H1 (cell line): ENCODE measurements at regions not wholly inside any gene's neighbourhood (a gene's known extent, or its start where the extent isn't known, plus 50 kb on each side); places are given as distances from the start of the nearest gene placed in this dataset.

Experiments
- CTCF ChIA-PET: fragments of 300-600 bp; sonication (Branson Sonifier 250); formaldehyde crosslinking; loops from one replicate; lab custom pipeline; 2021; ENCODE audit not compliant: partially characterized antibody; lab: Charles Lee
- POLR2A ChIA-PET: fragments of 300-600 bp; sonication (Branson Sonifier 250); formaldehyde crosslinking; loops from one replicate; lab custom pipeline; 2021; ENCODE audit warnings: inconsistent platforms; ENCODE audit not compliant: partially characterized antibody; lab: Charles Lee
- DNase-seq, 2 experiments: peaks; one replicate each; pipeline versions ENCODE4 v3.0.0 to v3.0.0-alpha.2; 2010 to 2022; ENCODE audit warnings: low spot score in 2 of 2, low read depth in 1 of 2, mixed read lengths in 1 of 2
- FAIRE-seq: peaks from 2 replicates; lab custom pipeline; 2011; peaks lifted over from hg19 to GRCh38; lab: Jason Lieb, UNC
- H2AFZ ChIP-seq: 2 replicates; pipeline ENCODE4 v1.8.1; 2012; ENCODE audit warnings: low read length, inconsistent platforms
- H2AK5ac ChIP-seq: 2 replicates; pipeline ENCODE4 v1.6.1; 2013; ENCODE audit warnings: low read depth, low read length
- H2BK120ac ChIP-seq: replicated peaks from 2 replicates; pipeline ENCODE3; 2013; ENCODE audit warnings: low read depth, low read length, inconsistent platforms
- H2BK12ac ChIP-seq: 2 replicates; pipeline ENCODE4 v1.6.1; 2013; ENCODE audit warnings: low read depth, low read length
- H2BK15ac ChIP-seq: 2 replicates; pipeline ENCODE4 v1.6.1; 2013; ENCODE audit warnings: low read length
- H2BK20ac ChIP-seq: 2 replicates; pipeline ENCODE4 v1.6.1; 2013; ENCODE audit warnings: low read length
- H2BK5ac ChIP-seq: 2 replicates; pipeline ENCODE4 v1.6.1; 2013; ENCODE audit warnings: low read depth, low read length
- H3K14ac ChIP-seq: 2 replicates; pipeline ENCODE4 v1.6.1; 2013; ENCODE audit warnings: inconsistent platforms; ENCODE audit not compliant: insufficient read length
- H3K18ac ChIP-seq: 2 replicates; pipeline ENCODE4 v1.6.1; 2013; ENCODE audit warnings: low read length; ENCODE audit errors: extremely low read depth
- H3K23ac ChIP-seq: 2 replicates; pipeline ENCODE4 v1.6.1; 2013; ENCODE audit warnings: inconsistent platforms; ENCODE audit not compliant: insufficient read length
- H3K23me2 ChIP-seq: 2 replicates; pipeline ENCODE4 v1.6.1; 2013; ENCODE audit warnings: low read depth, low read length
- H3K27ac ChIP-seq: 2 replicates; pipeline ENCODE4 v1.6.1; 2011; ENCODE audit warnings: low read depth, low read length, inconsistent platforms
- H3K27me3 ChIP-seq, 4 experiments: replicated peaks in 1 of 4; 1 replicate in 1 of 4; 2 replicates in 3 of 4; pipeline versions ENCODE4 v1.6.1 to v1.8.1; 2011 to 2013; ENCODE audit warnings: low read length in 3 of 4, mild to moderate bottlenecking in 3 of 4, inconsistent platforms in 2 of 4, mixed read lengths in 2 of 4, moderate library complexity in 1 of 4; ENCODE audit not compliant: control insufficient read depth in 3 of 4, insufficient read depth in 3 of 4; ENCODE audit errors: extremely low read depth in 1 of 4
- H3K36me3 ChIP-seq, 4 experiments: 2 replicates each; pipeline versions ENCODE4 v1.6.1 to v1.8.1; 2011 to 2013; ENCODE audit warnings: mild to moderate bottlenecking in 4 of 4, low read length in 3 of 4, moderate library complexity in 2 of 4, control low read depth in 1 of 4, inconsistent platforms in 1 of 4; ENCODE audit not compliant: insufficient read depth in 4 of 4, control insufficient read depth in 2 of 4
- H3K4ac ChIP-seq: replicated peaks from 2 replicates; pipeline ENCODE3; 2013; ENCODE audit warnings: low read length, low read depth, mixed read lengths, inconsistent platforms; ENCODE audit not compliant: insufficient read length
- H3K4me1 ChIP-seq, 4 experiments: replicated peaks in 1 of 4; 1 replicate in 1 of 4; 2 replicates in 3 of 4; pipeline versions ENCODE4 v1.6.1 to v1.8.1; 2011 to 2013; ENCODE audit warnings: low read length in 3 of 4, inconsistent platforms in 2 of 4, mixed read lengths in 1 of 4; ENCODE audit not compliant: insufficient read depth in 4 of 4, control insufficient read depth in 3 of 4
- H3K4me2 ChIP-seq, 2 experiments: 2 replicates each; pipeline versions ENCODE4 v1.6.1 to v1.8.1; 2011 to 2013; ENCODE audit warnings: low read depth in 2 of 2, low read length in 2 of 2, control low read depth in 1 of 2, inconsistent platforms in 1 of 2, mild to moderate bottlenecking in 1 of 2; ENCODE audit not compliant: insufficient read depth in 1 of 2
- H3K4me3 ChIP-seq, 4 experiments: fragments of 200-600, 300-600 bp in 1 of 4; sonication (generic), shearing (Covaris generic), sonication (Bioruptor Twin) in 1 of 4; 2 replicates each; pipeline versions ENCODE4 v1.5.1 to v1.8.1; 2011 to 2016; ENCODE audit warnings: low read length in 4 of 4, low read depth in 3 of 4, control low read depth in 2 of 4, inconsistent platforms in 2 of 4, mild to moderate bottlenecking in 2 of 4, mixed read lengths in 1 of 4, moderate library complexity in 1 of 4; ENCODE audit not compliant: insufficient read depth in 2 of 4; ENCODE audit errors: extremely low read depth in 1 of 4
- H3K56ac ChIP-seq: replicated peaks from 2 replicates; pipeline ENCODE3; 2013; ENCODE audit warnings: low read depth, mild to moderate bottlenecking, mixed read lengths, low read length, inconsistent platforms; ENCODE audit not compliant: insufficient read length
- H3K79me1 ChIP-seq: 2 replicates; pipeline ENCODE4 v1.6.1; 2013; ENCODE audit warnings: low read depth, low read length, control low read depth
- H3K79me2 ChIP-seq, 2 experiments: 2 replicates each; pipeline versions ENCODE4 v1.6.1 to v1.8.1; 2012 to 2013; ENCODE audit warnings: low read length in 2 of 2, mild to moderate bottlenecking in 2 of 2, inconsistent platforms in 1 of 2; ENCODE audit not compliant: insufficient read depth in 2 of 2, control insufficient read depth in 1 of 2
- H3K9ac ChIP-seq, 4 experiments: replicated peaks in 1 of 4; 1 replicate in 1 of 4; 2 replicates in 3 of 4; pipeline versions ENCODE4 v1.6.1 to v1.8.1; 2011 to 2013; ENCODE audit warnings: low read depth in 3 of 4, low read length in 3 of 4, control low read depth in 2 of 4, mild to moderate bottlenecking in 2 of 4, moderate library complexity in 2 of 4, inconsistent platforms in 1 of 4; ENCODE audit errors: extremely low read depth in 1 of 4
- H3K9me3 ChIP-seq, 2 experiments: 2 replicates each; pipeline versions ENCODE4 v1.6.1 to v1.8.1; 2012 to 2013; ENCODE audit warnings: mild to moderate bottlenecking in 2 of 2, moderate library complexity in 2 of 2, control low read depth in 1 of 2, inconsistent platforms in 1 of 2, low read depth in 1 of 2, low read length in 1 of 2, mixed read lengths in 1 of 2; ENCODE audit not compliant: insufficient read depth in 2 of 2
- H4K20me1 ChIP-seq, 2 experiments: replicated peaks in 1 of 2; 2 replicates each; pipeline versions ENCODE3 to v1.8.1; 2011 to 2013; ENCODE audit warnings: inconsistent platforms in 2 of 2, low read length in 2 of 2, mild to moderate bottlenecking in 1 of 2; ENCODE audit not compliant: insufficient read depth in 2 of 2, control insufficient read depth in 1 of 2
- H4K5ac ChIP-seq: 2 replicates; pipeline ENCODE4 v1.6.1; 2013; ENCODE audit warnings: low read length, low read depth, mixed read lengths, inconsistent platforms; ENCODE audit not compliant: insufficient read length
- H4K8ac ChIP-seq: 2 replicates; pipeline ENCODE4 v1.8.0; 2013; ENCODE audit warnings: mild to moderate bottlenecking, moderate library complexity, low read length, inconsistent platforms; ENCODE audit not compliant: insufficient read depth; ENCODE audit errors: extremely low read depth
- H4K91ac ChIP-seq: replicated peaks from 2 replicates; pipeline ENCODE3; 2013; ENCODE audit warnings: low read length, mixed read lengths, inconsistent platforms; ENCODE audit not compliant: insufficient read length
- GABPA ChIP-seq: IDR thresholded peaks from 2 replicates; pipeline ENCODE4 v1.6.1; 2011; ENCODE audit warnings: mild to moderate bottlenecking, low read length, moderate library complexity, borderline replicate concordance; ENCODE audit not compliant: insufficient read depth
- KDM1A ChIP-seq: fragments of 200-600, 300-600 bp; sonication (generic); IDR thresholded peaks from 2 replicates; pipeline ENCODE4 v1.7.1; 2016; ENCODE audit warnings: mild to moderate bottlenecking, low read length, borderline replicate concordance
- RBBP5 ChIP-seq: IDR thresholded peaks from 2 replicates; pipeline ENCODE4 v1.7.1; 2012; ENCODE audit warnings: low read depth, mild to moderate bottlenecking, inconsistent platforms, low read length, moderate library complexity, borderline replicate concordance
- RXRA ChIP-seq: IDR thresholded peaks from 2 replicates; pipeline ENCODE4 v1.6.1; 2011; ENCODE audit warnings: low read depth, mild to moderate bottlenecking, low read length, moderate library complexity; ENCODE audit not compliant: insufficient read depth
- SIN3A ChIP-seq, 2 experiments: IDR thresholded peaks in 1 of 2; conservative IDR thresholded peaks in 1 of 2; 2 replicates each; pipeline ENCODE4 v1.6.1; 2011 to 2012; ENCODE audit warnings: low read length in 2 of 2, improper control_type of control experiment in 1 of 2, low read depth in 1 of 2, mild to moderate bottlenecking in 1 of 2
- SIX5 ChIP-seq: IDR thresholded peaks from 2 replicates; pipeline ENCODE4 v1.6.1; 2011; ENCODE audit warnings: mild to moderate bottlenecking, low read depth, low read length
- SUZ12 ChIP-seq: fragments of 200-600 bp; sonication (generic); IDR thresholded peaks from 2 replicates; pipeline ENCODE4 v1.6.1; 2012; ENCODE audit warnings: mild to moderate bottlenecking, inconsistent platforms, low read length, moderate library complexity, mixed read lengths
- ZNF274 ChIP-seq: IDR thresholded peaks from 2 replicates; pipeline ENCODE4 v1.7.0; 2012; ENCODE audit warnings: low read length, borderline replicate concordance; ENCODE audit errors: extremely low read depth
- WGBS, 2 experiments: shearing (Covaris generic) in 1 of 2; methylation state at CpG; one replicate each; pipeline versions ENCODE4 v1.1.6 to v1.1.7; 2013 to 2015; ENCODE audit warnings: low lambda C conversion rate in 2 of 2, mixed read lengths in 2 of 2, inconsistent platforms in 1 of 2, low coverage in 1 of 2, missing lambda C conversion rate in 1 of 2; ENCODE audit not compliant: insufficient replicate concordance in 2 of 2, insufficient coverage in 1 of 2, insufficient read length in 1 of 2; ENCODE audit errors: extremely low coverage in 1 of 2, missing lambda C conversion rate in 1 of 2; 5-methylcytosine and 5-hydroxymethylcytosine counted together
- TF ChIP-seq, protein P1 (sequence below): IDR thresholded peaks from 2 replicates; pipeline ENCODE4 v1.6.1; 2011; ENCODE audit warnings: low read length, improper control_type of control experiment

- Histone ChIP-seq H4K91ac (no peak overlapping the region), H3K14ac (no peak overlapping the region), H4K20me1 (no peaks in the 10 kb centered on the region), H3K23me2 (no peaks in the 10 kb centered on the region), H3K27ac (no peak overlapping the region), H3K79me1 (no peaks in the 10 kb centered on the region), H2BK20ac (no peak overlapping the region), H3K9me3 (peaks cover 6 to 13% of the 10 kb centered on the region in 2 experiments), H3K4me3 (no peak overlapping the region), H2AK5ac (no peak overlapping the region), H2BK15ac (no peak overlapping the region)
- POLR2A ChIA-PET, result no interaction called here
- 93% methylated on average over 3 of the region's 3 CpGs; no CpG with 5 or more reads in 1 of the 2 experiments for WGBS, 2 experiments
- FAIRE-seq, result no peak
- CTCF ChIA-PET, result no interaction called here
- TF ChIP-seq RBBP5 (no peak), SUZ12 (no peak), SIN3A (conservative IDR thresholded peaks at IDR 0.05 in 1 of 2, IDR thresholded peaks at IDR 0.05 in 1 of 2; ENCODE audit: low read depth in 1 of 2, low read length in 2 of 2) (no peak), ZNF274 (no peak), GABPA (no peak), RXRA (no peak), SIX5 (no peak), KDM1A (no peak)
- TF ChIP-seq, protein P1, sequence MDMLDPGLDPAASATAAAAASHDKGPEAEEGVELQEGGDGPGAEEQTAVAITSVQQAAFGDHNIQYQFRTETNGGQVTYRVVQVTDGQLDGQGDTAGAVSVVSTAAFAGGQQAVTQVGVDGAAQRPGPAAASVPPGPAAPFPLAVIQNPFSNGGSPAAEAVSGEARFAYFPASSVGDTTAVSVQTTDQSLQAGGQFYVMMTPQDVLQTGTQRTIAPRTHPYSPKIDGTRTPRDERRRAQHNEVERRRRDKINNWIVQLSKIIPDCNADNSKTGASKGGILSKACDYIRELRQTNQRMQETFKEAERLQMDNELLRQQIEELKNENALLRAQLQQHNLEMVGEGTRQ, result no peak
- TF ChIP-seq, all 59 proteins: peak for 0
- Histone ChIP-seq H3K4ac (no peak overlapping the region), H2BK5ac (no peak overlapping the region), H3K18ac (no peak overlapping the region), H3K4me1 (no peaks in the 10 kb centered on the region), H3K36me3 (no peaks in the 10 kb centered on the region), H3K23ac (no peak overlapping the region), H2BK120ac (no peak overlapping the region), H3K27me3 (no peaks in the 10 kb centered on the region), H3K79me2 (no peaks in the 10 kb centered on the region), H2BK12ac (no peak overlapping the region), H3K9ac (no peak overlapping the region), H4K5ac (no peak overlapping the region), H3K56ac (no peak overlapping the region), H2AFZ (no peak overlapping the region), H4K8ac (no peak overlapping the region), H3K4me2 (no peak overlapping the region)
- no peak for DNase-seq
These were observed 317.3 kb downstream of the PCDH17 start for GRCh38 chr13:57948884-57949283.
